H1 (cell line): ENCODE measurements at regions not wholly inside any gene's neighbourhood (a gene's known extent, or its start where the extent isn't known, plus 50 kb on each side); places are given as distances from the start of the nearest gene placed in this dataset.

Source experiments
- CTCF ChIA-PET: fragments of 300-600 bp; sonication (Branson Sonifier 250); formaldehyde crosslinking; loops from one replicate; lab custom pipeline; 2021; ENCODE audit not compliant: partially characterized antibody; lab: Charles Lee
- POLR2A ChIA-PET: fragments of 300-600 bp; sonication (Branson Sonifier 250); formaldehyde crosslinking; loops from one replicate; lab custom pipeline; 2021; ENCODE audit warnings: inconsistent platforms; ENCODE audit not compliant: partially characterized antibody; lab: Charles Lee
- DNase-seq, 2 experiments: peaks; one replicate each; pipeline versions ENCODE4 v3.0.0 to v3.0.0-alpha.2; 2010 to 2022; ENCODE audit warnings: low spot score in 2 of 2, low read depth in 1 of 2, mixed read lengths in 1 of 2
- FAIRE-seq: peaks from 2 replicates; lab custom pipeline; 2011; peaks lifted over from hg19 to GRCh38; lab: Jason Lieb, UNC
- H2AFZ ChIP-seq: 2 replicates; pipeline ENCODE4 v1.8.1; 2012; ENCODE audit warnings: low read length, inconsistent platforms
- H2AK5ac ChIP-seq: 2 replicates; pipeline ENCODE4 v1.6.1; 2013; ENCODE audit warnings: low read depth, low read length
- H2BK120ac ChIP-seq: replicated peaks from 2 replicates; pipeline ENCODE3; 2013; ENCODE audit warnings: low read depth, low read length, inconsistent platforms
- H2BK12ac ChIP-seq: 2 replicates; pipeline ENCODE4 v1.6.1; 2013; ENCODE audit warnings: low read depth, low read length
- H2BK15ac ChIP-seq: 2 replicates; pipeline ENCODE4 v1.6.1; 2013; ENCODE audit warnings: low read length
- H2BK20ac ChIP-seq: 2 replicates; pipeline ENCODE4 v1.6.1; 2013; ENCODE audit warnings: low read length
- H2BK5ac ChIP-seq: 2 replicates; pipeline ENCODE4 v1.6.1; 2013; ENCODE audit warnings: low read depth, low read length
- H3K14ac ChIP-seq: 2 replicates; pipeline ENCODE4 v1.6.1; 2013; ENCODE audit warnings: inconsistent platforms; ENCODE audit not compliant: insufficient read length
- H3K18ac ChIP-seq: 2 replicates; pipeline ENCODE4 v1.6.1; 2013; ENCODE audit warnings: low read length; ENCODE audit errors: extremely low read depth
- H3K23ac ChIP-seq: 2 replicates; pipeline ENCODE4 v1.6.1; 2013; ENCODE audit warnings: inconsistent platforms; ENCODE audit not compliant: insufficient read length
- H3K23me2 ChIP-seq: 2 replicates; pipeline ENCODE4 v1.6.1; 2013; ENCODE audit warnings: low read depth, low read length
- H3K27ac ChIP-seq: 2 replicates; pipeline ENCODE4 v1.6.1; 2011; ENCODE audit warnings: low read depth, low read length, inconsistent platforms
- H3K27me3 ChIP-seq, 4 experiments: replicated peaks in 1 of 4; 1 replicate in 1 of 4; 2 replicates in 3 of 4; pipeline versions ENCODE4 v1.6.1 to v1.8.1; 2011 to 2013; ENCODE audit warnings: low read length in 3 of 4, mild to moderate bottlenecking in 3 of 4, inconsistent platforms in 2 of 4, mixed read lengths in 2 of 4, moderate library complexity in 1 of 4; ENCODE audit not compliant: control insufficient read depth in 3 of 4, insufficient read depth in 3 of 4; ENCODE audit errors: extremely low read depth in 1 of 4
- H3K36me3 ChIP-seq, 4 experiments: 2 replicates each; pipeline versions ENCODE4 v1.6.1 to v1.8.1; 2011 to 2013; ENCODE audit warnings: mild to moderate bottlenecking in 4 of 4, low read length in 3 of 4, moderate library complexity in 2 of 4, control low read depth in 1 of 4, inconsistent platforms in 1 of 4; ENCODE audit not compliant: insufficient read depth in 4 of 4, control insufficient read depth in 2 of 4
- H3K4ac ChIP-seq: replicated peaks from 2 replicates; pipeline ENCODE3; 2013; ENCODE audit warnings: low read length, low read depth, mixed read lengths, inconsistent platforms; ENCODE audit not compliant: insufficient read length
- H3K4me1 ChIP-seq, 4 experiments: replicated peaks in 1 of 4; 1 replicate in 1 of 4; 2 replicates in 3 of 4; pipeline versions ENCODE4 v1.6.1 to v1.8.1; 2011 to 2013; ENCODE audit warnings: low read length in 3 of 4, inconsistent platforms in 2 of 4, mixed read lengths in 1 of 4; ENCODE audit not compliant: insufficient read depth in 4 of 4, control insufficient read depth in 3 of 4
- H3K4me2 ChIP-seq, 2 experiments: 2 replicates each; pipeline versions ENCODE4 v1.6.1 to v1.8.1; 2011 to 2013; ENCODE audit warnings: low read depth in 2 of 2, low read length in 2 of 2, control low read depth in 1 of 2, inconsistent platforms in 1 of 2, mild to moderate bottlenecking in 1 of 2; ENCODE audit not compliant: insufficient read depth in 1 of 2
- H3K4me3 ChIP-seq, 4 experiments: fragments of 200-600, 300-600 bp in 1 of 4; sonication (generic), shearing (Covaris generic), sonication (Bioruptor Twin) in 1 of 4; 2 replicates each; pipeline versions ENCODE4 v1.5.1 to v1.8.1; 2011 to 2016; ENCODE audit warnings: low read length in 4 of 4, low read depth in 3 of 4, control low read depth in 2 of 4, inconsistent platforms in 2 of 4, mild to moderate bottlenecking in 2 of 4, mixed read lengths in 1 of 4, moderate library complexity in 1 of 4; ENCODE audit not compliant: insufficient read depth in 2 of 4; ENCODE audit errors: extremely low read depth in 1 of 4
- H3K56ac ChIP-seq: replicated peaks from 2 replicates; pipeline ENCODE3; 2013; ENCODE audit warnings: low read depth, mild to moderate bottlenecking, mixed read lengths, low read length, inconsistent platforms; ENCODE audit not compliant: insufficient read length
- H3K79me1 ChIP-seq: 2 replicates; pipeline ENCODE4 v1.6.1; 2013; ENCODE audit warnings: low read depth, low read length, control low read depth
- H3K79me2 ChIP-seq, 2 experiments: 2 replicates each; pipeline versions ENCODE4 v1.6.1 to v1.8.1; 2012 to 2013; ENCODE audit warnings: low read length in 2 of 2, mild to moderate bottlenecking in 2 of 2, inconsistent platforms in 1 of 2; ENCODE audit not compliant: insufficient read depth in 2 of 2, control insufficient read depth in 1 of 2
- H3K9ac ChIP-seq, 4 experiments: replicated peaks in 1 of 4; 1 replicate in 1 of 4; 2 replicates in 3 of 4; pipeline versions ENCODE4 v1.6.1 to v1.8.1; 2011 to 2013; ENCODE audit warnings: low read depth in 3 of 4, low read length in 3 of 4, control low read depth in 2 of 4, mild to moderate bottlenecking in 2 of 4, moderate library complexity in 2 of 4, inconsistent platforms in 1 of 4; ENCODE audit errors: extremely low read depth in 1 of 4
- H3K9me3 ChIP-seq, 2 experiments: 2 replicates each; pipeline versions ENCODE4 v1.6.1 to v1.8.1; 2012 to 2013; ENCODE audit warnings: mild to moderate bottlenecking in 2 of 2, moderate library complexity in 2 of 2, control low read depth in 1 of 2, inconsistent platforms in 1 of 2, low read depth in 1 of 2, low read length in 1 of 2, mixed read lengths in 1 of 2; ENCODE audit not compliant: insufficient read depth in 2 of 2
- H4K20me1 ChIP-seq, 2 experiments: replicated peaks in 1 of 2; 2 replicates each; pipeline versions ENCODE3 to v1.8.1; 2011 to 2013; ENCODE audit warnings: inconsistent platforms in 2 of 2, low read length in 2 of 2, mild to moderate bottlenecking in 1 of 2; ENCODE audit not compliant: insufficient read depth in 2 of 2, control insufficient read depth in 1 of 2
- H4K5ac ChIP-seq: 2 replicates; pipeline ENCODE4 v1.6.1; 2013; ENCODE audit warnings: low read length, low read depth, mixed read lengths, inconsistent platforms; ENCODE audit not compliant: insufficient read length
- H4K8ac ChIP-seq: 2 replicates; pipeline ENCODE4 v1.8.0; 2013; ENCODE audit warnings: mild to moderate bottlenecking, moderate library complexity, low read length, inconsistent platforms; ENCODE audit not compliant: insufficient read depth; ENCODE audit errors: extremely low read depth
- H4K91ac ChIP-seq: replicated peaks from 2 replicates; pipeline ENCODE3; 2013; ENCODE audit warnings: low read length, mixed read lengths, inconsistent platforms; ENCODE audit not compliant: insufficient read length
- CBX8 ChIP-seq: fragments of 300-800, 300-1000 bp; sonication (generic); IDR thresholded peaks from 2 replicates; pipeline ENCODE4 v1.7.1; 2016; ENCODE audit warnings: low read depth, low read length, borderline replicate concordance
- E2F6 ChIP-seq: IDR thresholded peaks from 2 replicates; pipeline ENCODE4 v1.6.1; 2012; ENCODE audit warnings: inconsistent platforms
- JUND ChIP-seq: IDR thresholded peaks from 2 replicates; pipeline ENCODE4 v1.6.1; 2011; ENCODE audit warnings: mild to moderate bottlenecking, improper control_type of control experiment, low read length
- USF2 ChIP-seq: IDR thresholded peaks from 2 replicates; pipeline ENCODE4 v1.6.1; 2011; ENCODE audit warnings: low read length, improper control_type of control experiment
- WGBS, 2 experiments: shearing (Covaris generic) in 1 of 2; methylation state at CpG; one replicate each; pipeline versions ENCODE4 v1.1.6 to v1.1.7; 2013 to 2015; ENCODE audit warnings: low lambda C conversion rate in 2 of 2, mixed read lengths in 2 of 2, inconsistent platforms in 1 of 2, low coverage in 1 of 2, missing lambda C conversion rate in 1 of 2; ENCODE audit not compliant: insufficient replicate concordance in 2 of 2, insufficient coverage in 1 of 2, insufficient read length in 1 of 2; ENCODE audit errors: extremely low coverage in 1 of 2, missing lambda C conversion rate in 1 of 2; 5-methylcytosine and 5-hydroxymethylcytosine counted together

GRCh38 chr4:101651778-101652177 lies 138.8 kb upstream of the BANK1 start:
- Histone ChIP-seq H3K23ac (no peak overlapping the region), H3K4ac (no peak overlapping the region), H2AK5ac (no peak overlapping the region), H4K20me1 (no peaks in the 10 kb centered on the region), H3K9ac (no peak overlapping the region), H2BK12ac (no peak overlapping the region), H3K79me1 (no peaks in the 10 kb centered on the region), H3K27ac (no peak overlapping the region), H3K9me3 (no peaks in the 10 kb centered on the region), H3K27me3 (no peaks in the 10 kb centered on the region), H3K18ac (no peak overlapping the region), H3K36me3 (no peaks in the 10 kb centered on the region), H4K8ac (no peak overlapping the region), H2BK5ac (no peak overlapping the region), H3K4me3 (no peak overlapping the region), H3K4me1 (peaks cover 0 to 7% (median 2%) of the 10 kb centered on the region in 4 experiments; a peak in 3 of 7 replicates), H2BK15ac (no peak overlapping the region), H3K56ac (no peak overlapping the region), H3K14ac (no peak overlapping the region), H2BK120ac (no peak overlapping the region), H2AFZ (no peak overlapping the region), H4K91ac (no peak overlapping the region), H3K4me2 (no peak overlapping the region), H2BK20ac (no peak overlapping the region), H3K23me2 (no peaks in the 10 kb centered on the region; the same call in 1 of the 2 replicates), H4K5ac (no peak overlapping the region), H3K79me2 (no peaks in the 10 kb centered on the region)
- ChIA-PET POLR2A (no interaction called here), CTCF (interaction anchor here (1.0 kb wide), 1 partner anchor 11 kb away, joined by 3 read pairs; no protein-coding TSS in a partner anchor)
- WGBS, 2 experiments, result 86% methylated on average over 3 of the region's 3 CpGs; no CpG with 5 or more reads in 1 of the 2 experiments
- DNase-seq (no peak), FAIRE-seq (no peak)
- no peak for TF ChIP-seq USF2
- TF ChIP-seq E2F6, result no peak
- no peak for TF ChIP-seq JUND
- no peak for TF ChIP-seq CBX8
